ENCODE measurements at regions not wholly inside any gene's neighbourhood (a gene's known extent, or its start where the extent isn't known, plus 50 kb on each side); places are given as distances from the start of the nearest gene placed in this dataset.

DNA sequence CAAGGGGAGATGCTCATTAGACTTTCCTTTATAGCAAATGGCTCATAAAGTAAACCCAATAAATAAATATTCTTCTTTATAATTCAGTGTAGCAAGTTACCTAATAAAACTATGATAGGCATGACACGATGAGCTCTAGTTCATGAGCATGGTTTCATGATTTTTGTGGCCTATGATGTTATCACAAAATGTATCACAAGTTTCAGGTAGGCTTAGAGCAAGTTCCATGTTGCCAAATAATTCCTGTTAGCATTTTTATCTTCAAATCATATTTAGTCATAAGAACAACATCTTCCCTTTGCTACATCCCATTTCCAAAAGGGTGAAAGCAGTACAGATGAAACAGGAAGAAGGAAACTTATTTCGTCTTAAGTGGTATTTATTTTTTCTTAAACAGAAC lies 200.2 kb downstream of the ENC1 start:
- DNase-seq (ENCODE audit: low spot score) (no peak), ATAC-seq (no peak)
- Histone ChIP-seq H3K4me3 (no peak overlapping the region), H3K4me2 (no peak overlapping the region), H3K36me3 (ENCODE audit: insufficient read depth) (no peaks in the 10 kb centered on the region), H2AFZ (no peak overlapping the region), H3F3A (replicated peaks; ENCODE audit: low read depth) (no peaks in the 10 kb centered on the region), H3K4me1 (ENCODE audit: insufficient read depth) (0 out of 2 replicates have a peak, but pooled peaks cover 5% of the 10 kb centered on the region), H3K9me2 (ENCODE audit: insufficient read depth) (no peaks in the 10 kb centered on the region; the same call in 1 of the 2 replicates), H3K27ac (ENCODE audit: low read depth) (no peak overlapping the region), H3K27me3 (ENCODE audit: insufficient read depth) (no peaks in the 10 kb centered on the region), H3K79me2 (replicated peaks; ENCODE audit: insufficient read depth) (no peaks in the 10 kb centered on the region), H4K20me1 (replicated peaks; ENCODE audit: insufficient read depth) (no peaks in the 10 kb centered on the region)
- Mint-ChIP-seq H3K9me3 (peaks cover 12% of the 10 kb centered on the region; the same call in 2 of the 3 replicates), H3K4me1 (peaks cover 9% of the 10 kb centered on the region), H3K27me3 (ENCODE audit: insufficient read depth, low read depth, poor library complexity) (peaks cover 2% of the 10 kb centered on the region), H3K36me3 (ENCODE audit: low read depth) (no peaks in the 10 kb centered on the region), H3K27ac (no peak overlapping the region), H3K4me3 (no peak overlapping the region)
- TF ChIP-seq, protein P1, sequence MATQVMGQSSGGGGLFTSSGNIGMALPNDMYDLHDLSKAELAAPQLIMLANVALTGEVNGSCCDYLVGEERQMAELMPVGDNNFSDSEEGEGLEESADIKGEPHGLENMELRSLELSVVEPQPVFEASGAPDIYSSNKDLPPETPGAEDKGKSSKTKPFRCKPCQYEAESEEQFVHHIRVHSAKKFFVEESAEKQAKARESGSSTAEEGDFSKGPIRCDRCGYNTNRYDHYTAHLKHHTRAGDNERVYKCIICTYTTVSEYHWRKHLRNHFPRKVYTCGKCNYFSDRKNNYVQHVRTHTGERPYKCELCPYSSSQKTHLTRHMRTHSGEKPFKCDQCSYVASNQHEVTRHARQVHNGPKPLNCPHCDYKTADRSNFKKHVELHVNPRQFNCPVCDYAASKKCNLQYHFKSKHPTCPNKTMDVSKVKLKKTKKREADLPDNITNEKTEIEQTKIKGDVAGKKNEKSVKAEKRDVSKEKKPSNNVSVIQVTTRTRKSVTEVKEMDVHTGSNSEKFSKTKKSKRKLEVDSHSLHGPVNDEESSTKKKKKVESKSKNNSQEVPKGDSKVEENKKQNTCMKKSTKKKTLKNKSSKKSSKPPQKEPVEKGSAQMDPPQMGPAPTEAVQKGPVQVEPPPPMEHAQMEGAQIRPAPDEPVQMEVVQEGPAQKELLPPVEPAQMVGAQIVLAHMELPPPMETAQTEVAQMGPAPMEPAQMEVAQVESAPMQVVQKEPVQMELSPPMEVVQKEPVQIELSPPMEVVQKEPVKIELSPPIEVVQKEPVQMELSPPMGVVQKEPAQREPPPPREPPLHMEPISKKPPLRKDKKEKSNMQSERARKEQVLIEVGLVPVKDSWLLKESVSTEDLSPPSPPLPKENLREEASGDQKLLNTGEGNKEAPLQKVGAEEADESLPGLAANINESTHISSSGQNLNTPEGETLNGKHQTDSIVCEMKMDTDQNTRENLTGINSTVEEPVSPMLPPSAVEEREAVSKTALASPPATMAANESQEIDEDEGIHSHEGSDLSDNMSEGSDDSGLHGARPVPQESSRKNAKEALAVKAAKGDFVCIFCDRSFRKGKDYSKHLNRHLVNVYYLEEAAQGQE (IDR thresholded peaks at IDR 0.05; ENCODE audit: unreplicated experiment) = no peak
- TF ChIP-seq, protein P2, sequence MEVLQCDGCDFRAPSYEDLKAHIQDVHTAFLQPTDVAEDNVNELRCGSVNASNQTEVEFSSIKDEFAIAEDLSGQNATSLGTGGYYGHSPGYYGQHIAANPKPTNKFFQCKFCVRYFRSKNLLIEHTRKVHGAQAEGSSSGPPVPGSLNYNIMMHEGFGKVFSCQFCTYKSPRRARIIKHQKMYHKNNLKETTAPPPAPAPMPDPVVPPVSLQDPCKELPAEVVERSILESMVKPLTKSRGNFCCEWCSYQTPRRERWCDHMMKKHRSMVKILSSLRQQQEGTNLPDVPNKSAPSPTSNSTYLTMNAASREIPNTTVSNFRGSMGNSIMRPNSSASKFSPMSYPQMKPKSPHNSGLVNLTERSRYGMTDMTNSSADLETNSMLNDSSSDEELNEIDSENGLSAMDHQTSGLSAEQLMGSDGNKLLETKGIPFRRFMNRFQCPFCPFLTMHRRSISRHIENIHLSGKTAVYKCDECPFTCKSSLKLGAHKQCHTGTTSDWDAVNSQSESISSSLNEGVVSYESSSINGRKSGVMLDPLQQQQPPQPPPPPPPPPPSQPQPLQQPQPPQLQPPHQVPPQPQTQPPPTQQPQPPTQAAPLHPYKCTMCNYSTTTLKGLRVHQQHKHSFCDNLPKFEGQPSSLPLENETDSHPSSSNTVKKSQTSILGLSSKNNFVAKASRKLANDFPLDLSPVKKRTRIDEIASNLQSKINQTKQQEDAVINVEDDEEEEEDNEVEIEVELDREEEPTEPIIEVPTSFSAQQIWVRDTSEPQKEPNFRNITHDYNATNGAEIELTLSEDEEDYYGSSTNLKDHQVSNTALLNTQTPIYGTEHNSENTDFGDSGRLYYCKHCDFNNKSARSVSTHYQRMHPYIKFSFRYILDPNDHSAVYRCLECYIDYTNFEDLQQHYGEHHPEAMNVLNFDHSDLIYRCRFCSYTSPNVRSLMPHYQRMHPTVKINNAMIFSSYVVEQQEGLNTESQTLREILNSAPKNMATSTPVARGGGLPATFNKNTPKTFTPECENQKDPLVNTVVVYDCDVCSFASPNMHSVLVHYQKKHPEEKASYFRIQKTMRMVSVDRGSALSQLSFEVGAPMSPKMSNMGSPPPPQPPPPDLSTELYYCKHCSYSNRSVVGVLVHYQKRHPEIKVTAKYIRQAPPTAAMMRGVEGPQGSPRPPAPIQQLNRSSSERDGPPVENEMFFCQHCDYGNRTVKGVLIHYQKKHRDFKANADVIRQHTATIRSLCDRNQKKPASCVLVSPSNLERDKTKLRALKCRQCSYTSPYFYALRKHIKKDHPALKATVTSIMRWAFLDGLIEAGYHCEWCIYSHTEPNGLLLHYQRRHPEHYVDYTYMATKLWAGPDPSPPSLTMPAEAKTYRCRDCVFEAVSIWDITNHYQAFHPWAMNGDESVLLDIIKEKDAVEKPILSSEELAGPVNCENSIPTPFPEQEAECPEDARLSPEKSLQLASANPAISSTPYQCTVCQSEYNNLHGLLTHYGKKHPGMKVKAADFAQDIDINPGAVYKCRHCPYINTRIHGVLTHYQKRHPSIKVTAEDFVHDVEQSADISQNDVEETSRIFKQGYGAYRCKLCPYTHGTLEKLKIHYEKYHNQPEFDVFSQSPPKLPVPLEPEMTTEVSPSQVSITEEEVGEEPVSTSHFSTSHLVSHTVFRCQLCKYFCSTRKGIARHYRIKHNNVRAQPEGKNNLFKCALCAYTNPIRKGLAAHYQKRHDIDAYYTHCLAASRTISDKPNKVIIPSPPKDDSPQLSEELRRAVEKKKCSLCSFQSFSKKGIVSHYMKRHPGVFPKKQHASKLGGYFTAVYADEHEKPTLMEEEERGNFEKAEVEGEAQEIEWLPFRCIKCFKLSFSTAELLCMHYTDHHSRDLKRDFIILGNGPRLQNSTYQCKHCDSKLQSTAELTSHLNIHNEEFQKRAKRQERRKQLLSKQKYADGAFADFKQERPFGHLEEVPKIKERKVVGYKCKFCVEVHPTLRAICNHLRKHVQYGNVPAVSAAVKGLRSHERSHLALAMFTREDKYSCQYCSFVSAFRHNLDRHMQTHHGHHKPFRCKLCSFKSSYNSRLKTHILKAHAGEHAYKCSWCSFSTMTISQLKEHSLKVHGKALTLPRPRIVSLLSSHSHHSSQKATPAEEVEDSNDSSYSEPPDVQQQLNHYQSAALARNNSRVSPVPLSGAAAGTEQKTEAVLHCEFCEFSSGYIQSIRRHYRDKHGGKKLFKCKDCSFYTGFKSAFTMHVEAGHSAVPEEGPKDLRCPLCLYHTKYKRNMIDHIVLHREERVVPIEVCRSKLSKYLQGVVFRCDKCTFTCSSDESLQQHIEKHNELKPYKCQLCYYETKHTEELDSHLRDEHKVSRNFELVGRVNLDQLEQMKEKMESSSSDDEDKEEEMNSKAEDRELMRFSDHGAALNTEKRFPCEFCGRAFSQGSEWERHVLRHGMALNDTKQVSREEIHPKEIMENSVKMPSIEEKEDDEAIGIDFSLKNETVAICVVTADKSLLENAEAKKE (CRISPR knock-in tag; IDR thresholded peaks at IDR 0.05) = no peak
- TF ChIP-seq CTCF (conservative IDR thresholded peaks at IDR 0.05; ENCODE audit: low read depth in 2 of 2) = no peak
- TF ChIP-seq ETS1 (IDR thresholded peaks at IDR 0.05) = no peak
- TF ChIP-seq ZNF331 (CRISPR knock-in tag; IDR thresholded peaks at IDR 0.05; ENCODE audit: low read depth) = no peak
- TF ChIP-seq POLR2AphosphoS5 (IDR thresholded peaks at IDR 0.05; ENCODE audit: low read depth) = no peak
- no peak for TF ChIP-seq STAT1 (IDR thresholded peaks at IDR 0.05; ENCODE audit: unreplicated experiment)
- no peak for TF ChIP-seq JUNB (IDR thresholded peaks at IDR 0.05; ENCODE audit: unreplicated experiment)
- TF ChIP-seq ZNF114 (CRISPR knock-in tag; IDR thresholded peaks at IDR 0.05) = no peak
- no peak for TF ChIP-seq NANOG (IDR thresholded peaks at IDR 0.05; ENCODE audit: borderline replicate concordance)
- no peak for TF ChIP-seq EZH2phosphoT487 (IDR thresholded peaks at IDR 0.05; ENCODE audit: unreplicated experiment)
- no peak for TF ChIP-seq CREB1 (CRISPR knock-in tag; IDR thresholded peaks at IDR 0.05; ENCODE audit: low read depth)
- no peak for TF ChIP-seq EZH2 (IDR thresholded peaks at IDR 0.05; ENCODE audit: low read depth, unreplicated experiment)

Measured in GM23338 (cell line).